AG08396 (cell line): ENCODE measurements at regions not wholly inside any gene's neighbourhood (a gene's known extent, or its start where the extent isn't known, plus 50 kb on each side); places are given as distances from the start of the nearest gene placed in this dataset.

Experiments
- DNase-seq: peaks from one replicate; pipeline ENCODE4 v3.0.0; 2012; ENCODE audit warnings: low spot score, mixed read lengths

DNA sequence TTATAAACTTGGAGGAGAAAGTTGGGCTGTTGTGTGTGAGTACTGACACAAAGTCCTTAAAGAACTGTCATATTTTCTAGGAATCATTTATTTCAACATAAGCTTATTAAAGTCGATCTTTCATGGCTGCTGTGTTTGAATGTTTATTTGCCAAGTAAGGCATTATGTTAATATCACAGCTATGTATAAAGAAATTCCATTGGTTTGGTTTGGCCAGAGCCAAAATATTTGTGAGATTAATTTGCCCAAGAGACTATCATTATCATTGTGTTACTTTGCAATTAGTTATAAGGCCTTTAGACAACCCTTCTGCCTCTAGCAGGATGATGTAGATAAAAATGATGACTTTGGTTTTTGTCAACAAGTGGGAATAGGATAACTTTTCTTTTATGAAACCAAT lies 240.6 kb upstream of the NT5C1B start:
- no peak for DNase-seq

DNA sequence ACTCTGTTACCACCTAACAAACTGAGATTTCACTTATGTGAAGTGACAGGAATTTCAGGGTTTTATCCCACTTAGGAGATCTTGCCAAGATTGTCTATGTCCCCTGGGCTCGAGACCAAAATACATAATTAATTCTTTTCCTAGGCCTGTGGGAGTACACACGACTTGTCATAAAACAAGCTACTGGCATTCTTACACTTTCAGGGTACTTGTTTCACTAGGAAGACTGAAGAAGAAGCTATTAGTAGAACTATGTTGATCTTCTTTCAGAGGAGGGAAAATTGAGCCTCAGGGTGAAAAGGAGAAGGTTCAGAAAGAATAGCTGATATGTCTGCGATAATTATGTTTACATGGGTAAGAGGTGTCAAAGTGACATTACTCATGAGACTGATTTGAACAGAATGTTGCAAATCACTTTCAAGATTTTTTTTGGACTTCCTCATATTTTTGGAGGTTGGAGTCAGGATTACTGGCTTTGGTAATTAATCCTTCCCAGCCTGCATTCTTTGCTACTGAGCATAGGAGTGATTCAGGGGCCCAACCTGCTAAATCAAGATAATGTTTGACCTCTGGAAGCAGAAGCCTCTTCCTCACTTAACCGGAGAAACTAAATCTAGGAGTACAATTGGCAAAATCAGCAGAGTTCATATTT lies 240.0 kb upstream of the NT5C1B start:
- peak; percentile 20 for DNase-seq

DNA sequence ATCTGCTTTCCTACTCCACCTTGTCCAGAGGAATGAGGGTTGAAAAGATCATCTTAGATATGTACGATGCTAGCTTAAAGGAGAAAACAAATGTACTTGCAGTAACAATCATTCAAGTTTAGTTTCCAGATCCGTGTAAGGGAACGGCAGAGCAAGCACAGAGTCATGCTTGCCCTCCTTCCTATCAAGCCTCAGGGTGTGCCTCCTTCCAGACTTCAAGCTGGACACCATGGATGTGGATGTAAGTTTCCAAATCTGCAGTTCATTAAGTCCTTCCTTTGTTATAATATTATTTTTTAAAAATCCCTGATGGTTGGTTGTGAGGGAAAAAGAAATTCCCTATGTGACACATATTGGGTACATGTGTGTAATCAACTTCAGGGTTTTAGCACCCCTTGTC lies 238.9 kb upstream of the NT5C1B start:
- no peak for DNase-seq

DNA sequence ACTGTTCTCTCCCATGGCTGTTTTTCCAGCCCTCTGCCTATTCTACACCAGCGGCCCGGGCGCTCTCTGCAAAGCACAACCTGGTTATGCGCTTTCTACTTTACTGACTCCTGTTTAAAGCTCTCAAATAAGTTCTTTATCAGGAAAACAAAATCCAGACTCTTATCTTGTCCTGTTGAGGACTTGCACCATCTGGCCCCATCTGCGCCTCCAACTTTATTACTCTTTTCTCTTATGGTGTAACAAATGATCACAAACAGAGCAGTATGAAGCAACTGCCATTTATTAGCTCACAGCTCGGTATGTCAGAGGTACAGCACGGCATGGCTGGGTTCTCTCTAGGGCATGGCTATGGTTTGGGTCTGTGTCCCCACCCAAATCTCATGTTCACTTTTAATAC lies 236.5 kb upstream of the NT5C1B start:
- no peak for DNase-seq

GRCh38 chr2:18824915-18825314 lies 235.5 kb upstream of the NT5C1B start:
- DNase-seq = no peak

DNA sequence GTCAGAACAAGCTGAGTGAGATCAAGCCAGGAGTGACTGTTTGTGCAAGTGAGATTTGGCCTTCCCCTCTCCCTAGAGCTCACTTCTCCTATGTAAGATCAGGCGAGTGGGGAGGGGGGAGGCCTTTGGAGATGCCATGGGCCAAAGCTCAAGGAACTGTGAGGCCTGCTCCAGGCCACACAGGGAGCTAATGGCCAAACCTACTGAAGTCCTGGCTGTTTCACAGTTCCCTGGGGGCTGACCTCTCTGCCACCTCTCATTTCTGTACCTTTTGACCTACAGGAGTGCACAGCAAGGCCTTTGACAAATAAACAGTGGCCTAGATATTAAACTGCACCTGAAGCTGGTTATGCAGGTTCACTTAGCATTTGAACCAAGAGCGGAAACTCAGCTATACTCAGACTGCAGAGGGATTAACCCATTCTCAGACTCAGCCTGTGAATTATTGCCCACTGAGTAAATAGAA lies 235.0 kb upstream of the NT5C1B start:
- no peak for DNase-seq

GRCh38 chr2:18821431-18821830 lies 232.1 kb upstream of the NT5C1B start:
- no peak for DNase-seq

DNA sequence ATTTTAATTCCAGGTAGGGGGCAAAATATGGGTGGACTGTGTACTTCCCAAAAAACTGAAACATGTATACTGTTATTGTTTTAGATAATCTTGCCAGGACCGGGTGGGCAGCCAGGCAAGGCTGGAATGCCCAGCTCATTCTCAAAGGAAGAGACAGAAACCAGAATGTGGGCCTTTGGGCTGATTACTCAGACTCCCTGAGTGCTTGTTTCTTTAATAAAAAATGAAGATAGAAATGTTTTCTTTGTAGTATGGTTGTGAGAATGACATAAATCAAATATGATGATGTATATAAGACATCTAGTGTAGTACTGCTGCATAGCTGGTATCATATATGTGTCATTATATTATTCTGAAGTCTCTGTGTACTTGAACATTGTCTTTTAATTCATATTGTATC lies 231.6 kb upstream of the NT5C1B start:
- no peak for DNase-seq

DNA sequence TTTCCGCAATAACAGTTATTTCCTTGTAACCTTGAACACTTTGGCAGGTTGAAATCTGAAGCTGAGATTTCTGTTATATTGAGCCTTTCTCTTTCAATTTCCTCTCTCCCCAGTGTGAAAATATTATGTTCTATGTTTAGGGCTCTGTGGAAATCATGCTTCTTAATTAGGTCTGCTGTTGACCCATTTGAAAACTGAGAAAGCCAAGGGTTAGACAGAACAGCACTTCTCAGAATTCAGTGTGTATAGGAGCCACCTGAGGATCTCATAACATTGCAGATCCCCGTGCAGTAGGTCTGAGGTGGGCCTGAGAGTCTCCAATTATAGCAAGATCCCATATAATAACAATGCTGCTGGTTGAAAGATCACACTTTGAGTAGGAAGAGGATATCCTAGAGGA lies 230.2 kb upstream of the NT5C1B start:
- DNase-seq = no peak

DNA sequence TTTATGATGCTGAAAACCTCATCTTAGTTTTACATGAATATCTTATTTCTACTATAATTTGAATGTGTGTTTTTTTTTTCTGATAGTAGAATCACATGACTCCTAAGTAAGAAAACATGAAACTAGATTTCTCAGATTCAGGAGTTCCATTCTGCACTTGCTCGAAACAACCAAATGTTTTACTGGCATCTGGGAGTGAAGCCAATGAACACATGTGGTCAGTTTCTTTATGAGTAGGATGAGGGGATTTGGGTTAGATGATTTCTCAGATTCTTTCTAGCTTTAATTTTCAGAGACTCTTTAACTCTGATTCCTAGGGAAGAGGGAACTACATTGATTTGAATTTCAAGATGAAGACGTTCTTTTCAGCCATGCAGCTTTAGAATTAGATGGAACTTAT lies 225.0 kb upstream of the NT5C1B start:
- no peak for DNase-seq

GRCh38 chr2:18804536-18804935 lies 215.2 kb upstream of the NT5C1B start:
- DNase-seq = no peak

DNA sequence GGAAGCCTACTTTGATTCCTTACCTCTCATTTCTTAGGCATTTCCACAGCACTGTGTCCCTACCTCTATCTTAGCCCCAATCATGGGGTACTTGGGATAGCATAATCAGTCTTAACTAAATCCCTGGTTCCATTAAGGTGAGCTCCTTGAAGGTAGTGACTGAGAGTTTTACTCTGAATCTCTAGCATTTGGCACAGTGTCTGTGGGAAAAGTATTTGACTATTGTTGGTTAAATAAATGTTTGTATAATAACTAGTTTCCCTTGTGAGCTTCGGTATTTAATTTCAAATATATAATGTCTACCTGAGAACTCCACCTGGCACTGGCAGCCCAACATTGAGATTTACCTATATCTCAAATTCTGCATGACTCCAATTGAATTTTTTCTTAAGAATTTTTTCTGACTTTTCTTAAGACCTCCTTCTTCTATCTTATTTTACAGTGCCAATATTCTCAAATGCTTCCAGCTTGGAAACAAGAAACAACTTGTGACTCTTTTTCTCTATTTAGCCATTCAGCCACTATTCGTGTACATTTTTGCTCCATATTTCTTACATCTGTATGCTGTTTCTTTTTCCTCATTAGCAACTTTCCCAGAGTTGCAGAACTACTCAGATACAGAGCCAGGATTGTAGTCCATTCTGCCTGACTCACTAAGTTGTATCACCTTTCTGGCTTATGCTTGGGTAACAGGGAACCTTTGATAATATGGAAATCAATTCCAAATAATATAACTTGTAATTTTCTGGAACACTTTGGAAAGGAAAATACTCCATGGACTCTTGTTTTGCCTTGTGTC lies 214.0 kb upstream of the NT5C1B start:
- no peak for DNase-seq

GRCh38 chr2:18800240-18800971 lies 211.0 kb upstream of the NT5C1B start:
- DNase-seq = no peak

DNA sequence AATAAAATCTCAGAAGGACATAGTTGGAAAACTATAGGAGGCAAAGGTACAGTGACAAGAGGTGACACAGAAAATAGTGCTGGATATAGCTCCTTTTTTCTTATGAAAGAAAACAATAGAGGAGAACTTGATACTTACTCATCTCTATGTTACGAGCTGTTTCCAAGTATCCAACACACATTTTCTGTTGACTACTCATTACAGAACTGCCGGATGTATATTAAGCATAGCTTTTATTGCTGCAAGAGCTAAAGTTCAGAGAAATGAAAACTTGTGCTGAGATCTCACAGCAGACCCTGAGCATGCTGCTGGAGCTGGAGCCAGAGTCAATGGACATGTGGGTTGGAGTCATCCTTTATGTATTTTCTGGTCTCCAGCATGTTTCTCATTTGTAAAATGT lies 210.0 kb upstream of the NT5C1B start:
- DNase-seq = no peak

DNA sequence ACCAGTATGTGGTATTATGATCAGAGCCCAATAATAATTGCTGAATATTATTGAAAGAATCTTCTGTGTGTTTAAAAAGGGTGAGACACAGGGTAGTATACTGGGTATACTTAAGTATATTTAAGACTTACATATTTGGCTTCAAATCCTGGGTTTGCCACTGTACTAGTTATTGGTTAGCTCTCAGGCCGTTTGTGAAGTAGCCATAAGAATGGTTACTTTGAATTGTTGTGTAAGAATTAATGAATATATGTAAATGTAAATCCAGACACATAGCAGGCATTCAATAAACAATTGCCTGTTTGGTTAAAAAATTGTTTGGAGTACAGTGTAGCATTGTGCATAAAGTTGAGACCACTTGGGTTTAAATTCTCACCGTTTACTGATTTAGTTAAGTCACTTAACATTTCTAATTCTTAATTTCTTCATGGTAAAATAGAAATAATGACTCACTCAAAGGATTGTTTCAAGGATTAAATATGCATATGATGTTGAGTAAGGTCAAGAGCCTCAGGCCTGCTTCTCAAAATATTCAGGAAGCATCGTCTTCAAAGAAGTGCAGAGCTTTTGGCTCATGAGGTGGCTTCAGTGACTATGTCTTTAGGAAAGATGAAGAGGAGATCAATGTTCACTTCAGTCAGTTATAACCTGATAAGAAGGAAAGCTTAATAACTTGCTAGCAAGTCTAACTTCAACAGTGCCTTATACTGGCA lies 207.9 kb upstream of the NT5C1B start:
- DNase-seq = no peak

DNA sequence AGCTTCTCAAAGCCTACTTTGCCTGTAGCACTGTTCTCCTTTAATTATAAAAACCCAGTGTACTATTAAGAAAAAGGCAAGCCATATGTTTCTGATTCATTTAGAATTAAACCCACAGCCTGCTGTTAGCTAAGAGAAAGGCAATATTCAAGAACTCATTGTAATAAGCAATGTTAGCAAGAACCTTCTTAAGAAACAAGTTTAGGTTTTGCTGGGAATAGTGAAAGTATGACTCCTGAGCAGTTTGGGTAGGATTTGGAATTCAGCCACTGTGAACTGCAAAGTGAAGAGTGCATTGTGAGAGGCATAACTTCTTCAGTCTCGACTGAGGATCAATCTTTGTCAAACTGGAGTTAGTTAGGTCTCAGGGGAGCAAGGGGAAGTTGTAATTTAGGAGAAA lies 206.5 kb upstream of the NT5C1B start:
- no peak for DNase-seq

- no peak for DNase-seq
These were observed 203.3 kb upstream of the NT5C1B start for GRCh38 chr2:18792684-18793083.

DNA sequence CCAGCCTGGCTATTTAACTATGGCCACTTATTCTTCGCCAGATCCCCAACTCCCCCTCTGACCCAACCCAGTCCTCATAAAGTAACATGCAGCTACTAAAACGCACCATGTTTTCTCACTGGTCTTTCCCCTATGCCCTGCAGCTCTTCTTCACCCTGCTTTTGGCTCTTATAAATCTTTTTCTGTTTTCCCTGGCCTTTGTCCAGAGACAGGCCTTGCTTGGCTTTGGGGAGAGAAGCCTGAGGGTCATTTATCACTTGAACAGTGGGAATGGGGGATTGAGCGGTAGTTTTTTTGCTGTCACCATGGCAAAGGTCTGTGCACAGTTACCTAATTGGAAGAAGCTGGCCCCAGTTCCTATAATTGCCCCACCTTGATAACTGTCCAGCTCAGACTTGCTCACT lies 202.9 kb upstream of the NT5C1B start:
- DNase-seq = no peak

DNA sequence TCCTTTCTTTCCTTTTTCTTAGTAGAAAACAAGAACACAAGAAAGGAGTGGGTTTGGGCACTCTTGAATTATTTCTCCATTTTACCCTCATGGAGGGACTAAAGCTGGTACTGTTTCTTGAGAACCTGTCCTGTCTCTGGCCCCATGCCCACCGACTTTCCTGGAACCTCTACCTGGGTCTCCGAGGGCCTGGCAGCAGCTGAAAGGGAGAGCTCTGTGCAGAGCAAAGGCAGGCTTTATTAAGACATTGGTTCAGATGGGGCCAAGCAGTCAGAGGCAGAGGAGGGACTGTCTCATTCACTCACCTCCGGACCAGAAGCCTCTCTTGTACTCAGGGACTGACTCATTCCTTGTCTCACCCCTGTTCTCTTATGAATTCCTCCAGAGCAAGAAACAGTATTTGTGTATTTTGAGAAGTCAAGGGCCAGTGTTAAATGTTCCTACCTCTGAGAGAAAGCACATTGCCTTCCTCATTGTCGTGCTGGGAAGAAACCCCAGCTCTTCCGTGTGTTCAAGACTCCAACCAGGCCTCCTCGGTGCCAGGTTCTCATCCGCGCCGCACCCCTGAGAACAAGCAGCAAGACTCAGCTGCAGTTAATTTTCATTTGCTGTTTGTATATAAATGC lies 201.9 kb upstream of the NT5C1B start:
- no peak for DNase-seq

DNA sequence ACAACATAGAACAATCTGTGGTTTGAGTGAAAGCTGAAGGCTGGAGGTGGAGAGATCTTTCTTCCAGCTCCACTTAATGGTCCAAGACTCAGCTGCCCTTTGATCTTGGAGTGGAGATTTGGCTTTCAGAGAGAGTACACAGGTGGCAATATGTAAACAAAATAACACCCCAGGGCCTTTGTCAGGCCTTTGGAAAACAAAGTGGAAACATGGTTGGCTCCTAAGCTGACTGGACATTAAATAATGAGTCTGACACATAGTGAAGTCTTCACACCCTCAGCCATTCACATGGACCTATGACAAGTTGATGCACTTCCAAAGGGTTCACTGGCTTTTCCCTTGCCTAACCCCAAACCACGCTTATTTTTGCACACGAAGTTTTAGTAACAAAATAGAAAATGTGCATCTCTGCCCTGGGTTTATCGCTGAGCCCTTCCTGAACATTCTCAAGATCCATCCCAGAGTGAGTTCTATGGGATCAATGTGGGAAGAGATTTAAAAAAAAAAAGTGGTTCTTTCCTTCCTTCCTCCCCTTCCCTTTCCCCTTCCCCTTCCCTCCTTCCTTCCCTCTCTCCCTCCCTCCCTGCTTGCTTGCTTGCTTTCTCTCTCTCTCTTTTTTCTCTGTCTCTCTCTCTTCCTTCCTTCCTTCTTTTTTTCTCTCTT lies 201.3 kb upstream of the NT5C1B start:
- DNase-seq = no peak

- no peak for DNase-seq
These were observed 199.2 kb upstream of the NT5C1B start for GRCh38 chr2:18788592-18788991.
